Testis (tissue), 2 donors: ENCODE measurements at regions not wholly inside any gene's neighbourhood (a gene's known extent, or its start where the extent isn't known, plus 50 kb on each side); places are given as distances from the start of the nearest gene placed in this dataset.

Source experiments
- POLR2A ChIP-seq: fragments of 450-650 bp; IDR thresholded peaks from one replicate; pipeline ENCODE4 v1.6.1; 2017; ENCODE audit warnings: antibody characterized with exemption, mild to moderate bottlenecking, moderate library complexity
- TF ChIP-seq, protein P1 (sequence below), 3 experiments: fragments of 450-650 bp in 2 of 3; fragments of 200-600 bp in 1 of 3; sonication (generic) in 1 of 3; IDR thresholded peaks; one replicate each; pipeline ENCODE4 v1.5.1; 2016 to 2019; ENCODE audit warnings: antibody characterized with exemption in 3 of 3, mild to moderate bottlenecking in 2 of 3, moderate library complexity in 1 of 3

DNA sequence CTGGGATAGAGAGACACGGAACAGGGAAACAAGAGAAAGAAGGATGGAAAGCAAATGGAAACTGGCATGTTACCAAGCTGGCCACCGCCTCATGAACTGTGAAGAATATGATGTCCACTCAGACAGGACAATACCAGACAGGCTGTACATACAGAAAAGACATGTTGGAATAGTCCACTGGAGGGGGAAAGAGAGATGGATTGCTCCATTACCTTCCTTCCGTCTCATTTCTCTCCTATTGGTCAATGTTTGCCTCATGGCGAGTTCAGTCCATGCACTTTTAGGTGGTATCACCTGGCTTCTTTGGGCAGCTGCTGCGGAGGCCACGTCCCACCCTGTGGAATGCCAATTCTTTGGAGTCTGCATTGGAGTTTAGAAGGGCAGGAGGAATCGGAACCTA, 166.4 kb downstream of the AEBP2 start:
- TF ChIP-seq, protein P1, sequence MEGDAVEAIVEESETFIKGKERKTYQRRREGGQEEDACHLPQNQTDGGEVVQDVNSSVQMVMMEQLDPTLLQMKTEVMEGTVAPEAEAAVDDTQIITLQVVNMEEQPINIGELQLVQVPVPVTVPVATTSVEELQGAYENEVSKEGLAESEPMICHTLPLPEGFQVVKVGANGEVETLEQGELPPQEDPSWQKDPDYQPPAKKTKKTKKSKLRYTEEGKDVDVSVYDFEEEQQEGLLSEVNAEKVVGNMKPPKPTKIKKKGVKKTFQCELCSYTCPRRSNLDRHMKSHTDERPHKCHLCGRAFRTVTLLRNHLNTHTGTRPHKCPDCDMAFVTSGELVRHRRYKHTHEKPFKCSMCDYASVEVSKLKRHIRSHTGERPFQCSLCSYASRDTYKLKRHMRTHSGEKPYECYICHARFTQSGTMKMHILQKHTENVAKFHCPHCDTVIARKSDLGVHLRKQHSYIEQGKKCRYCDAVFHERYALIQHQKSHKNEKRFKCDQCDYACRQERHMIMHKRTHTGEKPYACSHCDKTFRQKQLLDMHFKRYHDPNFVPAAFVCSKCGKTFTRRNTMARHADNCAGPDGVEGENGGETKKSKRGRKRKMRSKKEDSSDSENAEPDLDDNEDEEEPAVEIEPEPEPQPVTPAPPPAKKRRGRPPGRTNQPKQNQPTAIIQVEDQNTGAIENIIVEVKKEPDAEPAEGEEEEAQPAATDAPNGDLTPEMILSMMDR (IDR thresholded peaks at IDR 0.05) = no peak
- no peak for TF ChIP-seq POLR2A
